Activated naive CD4-positive, alpha-beta T cell treated with anti-CD3 and anti-CD28 coated beads for 36 hours (primary cell): ENCODE measurements at regions not wholly inside any gene's neighbourhood (a gene's known extent, or its start where the extent isn't known, plus 50 kb on each side); places are given as distances from the start of the nearest gene placed in this dataset.
"Not testable (repeated sequence)": the region's sequence is repeated elsewhere in the genome, so short reads cannot be mapped to it uniquely, and the experiment has no call there.

Experiments used
- CTCF ChIA-PET: fragments of 350-600 bp; sonication (Branson Sonifier 250); formaldehyde crosslinking; loops from one replicate; lab custom pipeline; 2021; ENCODE audit warnings: antibody characterized with exemption; lab: Charles Lee
- DNase-seq: peaks from one replicate; pipeline ENCODE4 v3.0.0-alpha.2; 2020
- H3K27ac Mint-ChIP-seq: one replicate; pipeline ENCODE4 v1.8.0; 2021; ENCODE audit warnings: mild to moderate bottlenecking, mixed read lengths
- H3K27me3 Mint-ChIP-seq: one replicate; pipeline ENCODE4 v1.8.0; 2021; ENCODE audit warnings: low read depth, mixed read lengths
- H3K36me3 Mint-ChIP-seq: one replicate; pipeline ENCODE4 v1.8.0; 2021; ENCODE audit warnings: low read depth, mixed read lengths
- H3K4me1 Mint-ChIP-seq: one replicate; pipeline ENCODE4 v1.8.0; 2021; ENCODE audit warnings: low read depth, mixed read lengths
- H3K4me3 Mint-ChIP-seq: one replicate; pipeline ENCODE4 v1.8.0; 2021; ENCODE audit warnings: mild to moderate bottlenecking, moderate library complexity, mixed read lengths
- H3K9me3 Mint-ChIP-seq: one replicate; pipeline ENCODE4 v1.8.0; 2021; ENCODE audit warnings: mixed read lengths
- intact Hi-C: fragments of 100-400 bp; cut with micrococcal nuclease; formaldehyde crosslinking; loops from one replicate; pipeline ENCODE4 v1.15.1; 2023

- H3K27me3 Mint-ChIP-seq, H3K4me3 Mint-ChIP-seq, H3K27ac Mint-ChIP-seq, H3K36me3 Mint-ChIP-seq, DNase-seq, CTCF ChIA-PET, H3K9me3 Mint-ChIP-seq, intact Hi-C loops: not testable (repeated sequence)
- peaks cover 32% of the 10 kb centered on the region for H3K4me1 Mint-ChIP-seq
Measured at GRCh38 chr9:94387338-94388010, 59.0 kb upstream of the NUTM2F start.

- DNase-seq, H3K4me3 Mint-ChIP-seq, H3K9me3 Mint-ChIP-seq, H3K27ac Mint-ChIP-seq, intact Hi-C loops, CTCF ChIA-PET, H3K27me3 Mint-ChIP-seq, H3K36me3 Mint-ChIP-seq: not testable (repeated sequence)
- H3K4me1 Mint-ChIP-seq: peaks cover 32% of the 10 kb centered on the region
Measured at GRCh38 chr9:94388011-94388406, 59.6 kb upstream of the NUTM2F start.

DNA sequence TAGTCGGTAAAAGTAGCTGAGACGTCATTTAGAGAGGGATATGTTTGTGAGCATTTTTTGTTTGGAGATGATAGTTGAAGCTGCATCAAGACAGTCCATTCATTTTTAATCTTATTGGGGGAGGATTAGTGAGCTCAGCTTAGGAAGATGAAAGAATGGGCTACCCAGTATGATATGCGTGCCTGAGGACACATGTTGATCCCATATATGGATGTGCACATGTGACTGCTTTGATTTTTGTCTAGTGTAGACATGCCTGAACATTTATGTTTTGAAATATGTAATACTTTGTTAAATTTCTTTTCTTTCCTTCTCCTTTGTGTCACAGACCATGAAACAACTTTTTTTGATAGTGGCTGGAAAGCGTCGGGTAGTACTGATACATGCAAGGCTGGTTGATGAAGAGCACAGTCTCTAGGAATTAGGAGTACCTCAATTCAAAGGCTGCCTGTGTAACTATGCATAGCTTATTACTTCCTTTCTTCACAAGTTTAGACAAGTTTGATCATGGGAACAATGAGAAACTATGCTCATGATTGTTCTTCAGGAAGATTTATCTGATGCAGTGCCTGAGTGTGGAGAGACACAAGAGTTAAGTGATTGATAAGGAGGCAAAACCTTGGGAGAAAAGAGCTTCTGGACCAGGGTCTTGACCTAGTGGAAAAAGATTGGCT, 62.1 kb upstream of the NUTM2F start:
- Mint-ChIP-seq H3K27ac (peak overlapping the region; percentile 7), H3K4me1 (peaks cover 27% of the 10 kb centered on the region)
- H3K36me3 Mint-ChIP-seq, DNase-seq, H3K9me3 Mint-ChIP-seq, CTCF ChIA-PET, H3K4me3 Mint-ChIP-seq, intact Hi-C loops, H3K27me3 Mint-ChIP-seq: not testable (repeated sequence)

DNA sequence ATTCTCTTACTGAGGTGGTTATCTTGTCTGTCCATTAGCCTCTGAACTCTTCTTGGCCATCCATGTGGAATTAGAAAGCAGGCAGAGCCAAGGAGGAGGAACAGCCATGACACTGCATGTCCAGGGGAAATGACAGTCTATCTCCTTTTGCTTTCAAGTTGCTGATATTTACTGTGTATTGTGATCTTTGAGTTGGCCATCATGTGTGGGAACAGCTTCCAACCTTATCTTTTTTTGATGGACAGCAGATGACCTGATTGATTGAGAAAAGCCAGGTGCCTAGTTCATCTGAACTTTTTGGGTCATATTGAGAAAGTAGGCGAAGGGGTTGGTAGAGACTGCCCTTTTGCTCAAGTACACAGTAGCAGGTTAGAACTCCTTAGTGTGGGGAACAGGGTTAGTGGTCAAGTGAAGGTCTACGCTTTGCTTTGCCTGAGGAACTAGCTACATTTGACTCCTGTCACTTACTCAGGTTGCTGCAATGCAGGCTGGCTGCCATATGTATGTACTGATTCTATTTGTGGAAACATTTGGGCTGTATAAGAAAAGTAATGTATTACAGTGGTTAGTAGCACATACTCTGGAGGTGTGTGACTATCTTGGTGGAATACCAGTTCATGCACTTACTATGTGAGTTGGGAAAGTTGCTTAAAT, 64.7 kb upstream of the NUTM2F start:
- H3K27ac Mint-ChIP-seq, DNase-seq, CTCF ChIA-PET, intact Hi-C loops, H3K36me3 Mint-ChIP-seq, H3K9me3 Mint-ChIP-seq, H3K27me3 Mint-ChIP-seq, H3K4me3 Mint-ChIP-seq: not testable (repeated sequence)
- peaks cover 23% of the 10 kb centered on the region for H3K4me1 Mint-ChIP-seq

- CTCF ChIA-PET, H3K9me3 Mint-ChIP-seq: not testable (repeated sequence)
Measured at GRCh38 chr9:94397766-94398379, 69.4 kb upstream of the NUTM2F start.

GRCh38 chr9:94400461-94400860, 72.0 kb upstream of the NUTM2F start:
- H3K27me3 Mint-ChIP-seq, H3K4me3 Mint-ChIP-seq, intact Hi-C loops, DNase-seq, H3K27ac Mint-ChIP-seq, CTCF ChIA-PET, H3K36me3 Mint-ChIP-seq, H3K9me3 Mint-ChIP-seq: not testable (repeated sequence)
- peaks cover 13% of the 10 kb centered on the region for H3K4me1 Mint-ChIP-seq

More at GRCh38 chr9:94397766-94398379, 69.4 kb upstream of the NUTM2F start:
- H3K27ac Mint-ChIP-seq: peak overlapping the region; percentile 1
- H3K4me3 Mint-ChIP-seq, H3K36me3 Mint-ChIP-seq, intact Hi-C loops, H3K27me3 Mint-ChIP-seq, DNase-seq: not testable (repeated sequence)
- peaks cover 13% of the 10 kb centered on the region for H3K4me1 Mint-ChIP-seq

- H3K36me3 Mint-ChIP-seq, CTCF ChIA-PET, DNase-seq, intact Hi-C loops, H3K4me3 Mint-ChIP-seq, H3K9me3 Mint-ChIP-seq, H3K27me3 Mint-ChIP-seq, H3K27ac Mint-ChIP-seq, H3K4me1 Mint-ChIP-seq: not testable (repeated sequence)
Measured at GRCh38 chr9:94402795-94403194, 74.4 kb upstream of the NUTM2F start.

DNA sequence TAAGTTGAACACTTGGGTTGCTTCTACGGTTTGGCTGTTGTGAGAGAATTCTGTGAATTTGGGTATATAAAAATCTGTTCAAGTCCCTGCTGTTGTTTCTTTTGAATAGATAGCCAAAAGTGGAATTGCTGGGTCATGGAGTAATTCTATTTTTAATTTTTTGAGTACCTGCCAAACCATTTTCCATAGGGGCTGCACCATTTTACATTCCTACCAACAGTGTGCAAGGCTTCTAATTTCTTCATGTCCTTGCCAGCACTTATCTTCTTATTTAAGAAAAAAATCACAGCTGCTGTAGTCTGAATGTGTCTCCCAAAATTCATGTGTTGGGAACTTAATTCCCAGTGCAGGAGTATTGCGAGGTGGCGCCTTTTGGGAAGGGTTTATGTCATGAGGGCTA, 75.1 kb upstream of the NUTM2F start:
- CTCF ChIA-PET, H3K27ac Mint-ChIP-seq, H3K4me1 Mint-ChIP-seq, DNase-seq, H3K27me3 Mint-ChIP-seq, H3K4me3 Mint-ChIP-seq, H3K9me3 Mint-ChIP-seq, intact Hi-C loops, H3K36me3 Mint-ChIP-seq: not testable (repeated sequence)

- H3K27ac Mint-ChIP-seq, H3K4me3 Mint-ChIP-seq, H3K27me3 Mint-ChIP-seq, intact Hi-C loops, H3K36me3 Mint-ChIP-seq, H3K9me3 Mint-ChIP-seq, DNase-seq, CTCF ChIA-PET: not testable (repeated sequence)
- peaks cover 24% of the 10 kb centered on the region for H3K4me1 Mint-ChIP-seq
Measured at GRCh38 chr9:94413665-94414064, 85.2 kb upstream of the NUTM2F start.

DNA sequence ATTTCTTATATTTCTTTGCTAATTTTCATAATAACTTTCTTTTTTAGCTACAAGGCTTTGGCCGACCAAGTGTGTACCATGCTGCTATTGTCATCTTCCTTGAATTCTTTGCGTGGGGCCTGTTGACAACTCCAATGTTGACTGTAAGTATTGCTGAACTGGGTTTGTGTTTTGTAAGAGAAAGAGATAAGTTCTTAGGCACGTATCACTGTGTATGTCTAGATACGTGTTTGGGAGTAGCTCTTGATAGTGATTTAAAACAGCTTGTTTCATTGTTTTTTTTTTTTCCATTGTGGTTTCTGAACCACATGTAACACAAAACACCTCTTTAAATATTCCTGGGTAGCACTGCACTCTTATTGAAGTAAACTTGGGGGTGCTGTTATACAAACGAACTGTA, 86.7 kb upstream of the NUTM2F start:
- DNase-seq, H3K27me3 Mint-ChIP-seq, intact Hi-C loops, H3K27ac Mint-ChIP-seq, H3K36me3 Mint-ChIP-seq, H3K9me3 Mint-ChIP-seq, CTCF ChIA-PET, H3K4me3 Mint-ChIP-seq: not testable (repeated sequence)
- H3K4me1 Mint-ChIP-seq: peaks cover 22% of the 10 kb centered on the region

DNA sequence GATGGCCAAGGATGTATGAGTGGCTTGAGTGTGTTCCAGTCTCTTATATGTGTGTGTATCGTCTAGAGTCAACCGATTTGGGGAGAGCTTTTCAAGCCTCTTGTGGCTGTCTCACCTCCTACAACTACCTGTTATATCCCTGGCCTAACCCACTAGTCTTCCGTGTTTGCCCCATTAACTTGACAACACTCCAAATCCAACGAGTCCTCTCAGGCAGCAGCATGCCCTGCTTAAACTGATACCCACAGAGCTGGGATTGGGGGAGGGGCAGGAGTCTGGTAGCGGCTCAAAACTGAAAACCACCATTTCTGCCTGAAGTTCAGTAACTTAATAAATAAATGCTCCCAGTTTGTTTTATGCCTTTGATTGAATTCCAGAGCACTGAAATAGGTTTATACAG, 91.7 kb upstream of the NUTM2F start:
- intact Hi-C loops, H3K4me1 Mint-ChIP-seq, DNase-seq, H3K27ac Mint-ChIP-seq, H3K36me3 Mint-ChIP-seq, H3K4me3 Mint-ChIP-seq, H3K27me3 Mint-ChIP-seq, H3K9me3 Mint-ChIP-seq: not testable (repeated sequence)
- CTCF ChIA-PET: interaction anchor here (0.7 kb wide), 1 partner anchor 30 kb away, joined by 3 read pairs; no protein-coding TSS in a partner anchor

GRCh38 chr9:94421951-94422350, 93.5 kb upstream of the NUTM2F start:
- H3K4me1 Mint-ChIP-seq, H3K36me3 Mint-ChIP-seq, CTCF ChIA-PET, H3K4me3 Mint-ChIP-seq, H3K27me3 Mint-ChIP-seq, intact Hi-C loops, DNase-seq, H3K27ac Mint-ChIP-seq, H3K9me3 Mint-ChIP-seq: not testable (repeated sequence)
